H9 (cell line): ENCODE measurements at regions not wholly inside any gene's neighbourhood (a gene's known extent, or its start where the extent isn't known, plus 50 kb on each side); places are given as distances from the start of the nearest gene placed in this dataset.
"Not testable (repeated sequence)": the region's sequence is repeated elsewhere in the genome, so short reads cannot be mapped to it uniquely, and the experiment has no call there.

Experiments used
- DNase-seq: peaks from one replicate; pipeline ENCODE4 v3.0.0-alpha.2; 2017
- H2AFZ ChIP-seq: one replicate; pipeline ENCODE4 v1.6.1; 2013; ENCODE audit warnings: mild to moderate bottlenecking, low read length, control low read depth, moderate library complexity
- H2AK5ac ChIP-seq: 2 replicates; pipeline ENCODE4 v1.6.1; 2013; ENCODE audit warnings: low read length, control low read depth, mixed read lengths; ENCODE audit not compliant: insufficient read length
- H2BK120ac ChIP-seq: one replicate; pipeline ENCODE4 v1.6.1; 2013; ENCODE audit warnings: low read depth, mild to moderate bottlenecking, low read length, control low read depth, inconsistent platforms; ENCODE audit not compliant: poor library complexity, severe bottlenecking
- H2BK12ac ChIP-seq: 2 replicates; pipeline ENCODE4 v1.6.1; 2013; ENCODE audit warnings: low read length, control low read depth, mixed read lengths, low read depth; ENCODE audit not compliant: insufficient read length
- H2BK15ac ChIP-seq: 2 replicates; pipeline ENCODE4 v1.6.1; 2013; ENCODE audit warnings: low read depth, low read length, control low read depth
- H2BK20ac ChIP-seq: one replicate; pipeline ENCODE4 v1.6.1; 2013; ENCODE audit warnings: low read depth, mild to moderate bottlenecking, low read length, control low read depth, inconsistent platforms; ENCODE audit not compliant: poor library complexity, severe bottlenecking
- H2BK5ac ChIP-seq: 2 replicates; pipeline ENCODE4 v1.6.1; 2013; ENCODE audit warnings: low read length, control low read depth, mixed read lengths; ENCODE audit not compliant: insufficient read length
- H3K14ac ChIP-seq: 2 replicates; pipeline ENCODE4 v1.6.1; 2013; ENCODE audit warnings: low read length, control low read depth; ENCODE audit not compliant: insufficient read depth
- H3K18ac ChIP-seq: 2 replicates; pipeline ENCODE4 v1.6.1; 2013; ENCODE audit warnings: low read depth, mild to moderate bottlenecking, mixed read lengths, low read length, control low read depth; ENCODE audit not compliant: insufficient read length
- H3K23ac ChIP-seq: 2 replicates; pipeline ENCODE4 v1.6.1; 2013; ENCODE audit warnings: low read length, control low read depth, mixed read lengths, low read depth; ENCODE audit not compliant: insufficient read length
- H3K23me2 ChIP-seq: 2 replicates; pipeline ENCODE4 v1.6.1; 2013; ENCODE audit warnings: low read depth, mild to moderate bottlenecking, mixed read lengths, low read length, control low read depth; ENCODE audit not compliant: insufficient read length, poor library complexity, severe bottlenecking
- H3K27ac ChIP-seq: 2 replicates; pipeline ENCODE4 v1.5.1; 2013; ENCODE audit warnings: low read length, control low read depth, mixed read lengths, low read depth; ENCODE audit not compliant: insufficient read length
- H3K27me3 ChIP-seq: 2 replicates; pipeline ENCODE4 v1.6.1; 2013; ENCODE audit warnings: low read length, control low read depth, inconsistent platforms; ENCODE audit not compliant: insufficient read depth
- H3K4ac ChIP-seq: 2 replicates; pipeline ENCODE4 v1.6.1; 2013; ENCODE audit warnings: low read depth, mild to moderate bottlenecking, control low read depth, inconsistent platforms, low read length, moderate library complexity
- H3K4me1 ChIP-seq: 2 replicates; pipeline ENCODE4 v1.6.1; 2013; ENCODE audit warnings: low read length, control low read depth, inconsistent platforms; ENCODE audit not compliant: insufficient read depth
- H3K4me2 ChIP-seq: 2 replicates; pipeline ENCODE4 v1.6.1; 2013; ENCODE audit warnings: low read length, control low read depth, mixed read lengths; ENCODE audit not compliant: insufficient read length, insufficient read depth
- H3K56ac ChIP-seq: 2 replicates; pipeline ENCODE4 v1.6.1; 2013; ENCODE audit warnings: low read depth, mild to moderate bottlenecking, mixed read lengths, low read length, control low read depth; ENCODE audit not compliant: insufficient read length
- H3K79me1 ChIP-seq: 2 replicates; pipeline ENCODE4 v1.6.1; 2013; ENCODE audit warnings: low read depth, mild to moderate bottlenecking, moderate library complexity, low read length, control low read depth, inconsistent platforms; ENCODE audit not compliant: insufficient read depth, poor library complexity, severe bottlenecking
- H3K79me2 ChIP-seq: 2 replicates; pipeline ENCODE4 v1.6.1; 2013; ENCODE audit warnings: low read length, control low read depth, inconsistent platforms; ENCODE audit not compliant: insufficient read depth
- H3K9ac ChIP-seq: 2 replicates; pipeline ENCODE4 v1.6.1; 2013; ENCODE audit warnings: low read length, control low read depth, mixed read lengths; ENCODE audit not compliant: insufficient read length; ENCODE audit errors: extremely low read depth
- H3K9me3 ChIP-seq: one replicate; pipeline ENCODE4 v1.6.1; 2013; ENCODE audit warnings: low read depth, low read length, inconsistent platforms; ENCODE audit not compliant: control insufficient read depth
- H3T11ph ChIP-seq: one replicate; pipeline ENCODE4 v1.6.1; 2013; ENCODE audit warnings: mild to moderate bottlenecking, low read length, control low read depth, inconsistent platforms
- H4K20me1 ChIP-seq: one replicate; pipeline ENCODE4 v1.6.1; 2013; ENCODE audit not compliant: control insufficient read depth, insufficient read length, insufficient read depth
- H4K5ac ChIP-seq: 2 replicates; pipeline ENCODE4 v1.6.1; 2013; ENCODE audit warnings: low read depth, mild to moderate bottlenecking, mixed read lengths, low read length, control low read depth; ENCODE audit not compliant: insufficient read length
- H4K8ac ChIP-seq: replicated peaks from 2 replicates; pipeline ENCODE4 v1.6.1; 2013; ENCODE audit warnings: low read length, control low read depth, mixed read lengths, low read depth; ENCODE audit not compliant: insufficient read length
- H4K91ac ChIP-seq: 2 replicates; pipeline ENCODE4 v1.6.1; 2013; ENCODE audit warnings: low read depth, mild to moderate bottlenecking, moderate library complexity, mixed read lengths, low read length, control low read depth; ENCODE audit not compliant: insufficient read length
- H3K27ac Mint-ChIP-seq, 3 experiments: 2 replicates in 2 of 3; 3 replicates in 1 of 3; pipeline ENCODE4 v1.8.0; 2020 to 2021; ENCODE audit warnings: mixed read lengths in 3 of 3, mild to moderate bottlenecking in 1 of 3, moderate library complexity in 1 of 3
- H3K27me3 Mint-ChIP-seq: 2 replicates; pipeline ENCODE4 v1.8.0; 2021; ENCODE audit warnings: low read depth, mild to moderate bottlenecking, moderate library complexity, mixed read lengths
- H3K36me3 Mint-ChIP-seq, 3 experiments: 2 replicates in 2 of 3; 3 replicates in 1 of 3; pipeline ENCODE4 v1.8.0; 2020 to 2021; ENCODE audit warnings: low read depth in 3 of 3, mixed read lengths in 3 of 3; ENCODE audit not compliant: insufficient read depth in 1 of 3
- H3K4me1 Mint-ChIP-seq, 2 experiments: 2 replicates each; pipeline ENCODE4 v1.8.0; 2020; ENCODE audit warnings: mixed read lengths in 2 of 2
- H3K4me3 Mint-ChIP-seq, 2 experiments: 2 replicates in 1 of 2; 3 replicates in 1 of 2; pipeline ENCODE4 v1.8.0; 2020 to 2021; ENCODE audit warnings: mild to moderate bottlenecking in 2 of 2, mixed read lengths in 2 of 2, moderate library complexity in 1 of 2
- H3K9me3 Mint-ChIP-seq, 2 experiments: 2 replicates in 1 of 2; 3 replicates in 1 of 2; pipeline ENCODE4 v1.8.0; 2020; ENCODE audit warnings: mild to moderate bottlenecking in 2 of 2, mixed read lengths in 2 of 2, moderate library complexity in 1 of 2
- CTCF ChIP-seq: fragments of 200-600 bp; sonication (generic); conservative IDR thresholded peaks from 3 replicates; pipeline ENCODE4 v1.8.0; 2021; ENCODE audit warnings: antibody characterized with exemption, mild to moderate bottlenecking
- WGBS: extraction: QIAGEN DNeasy Blood & Tissue Kit; methylation state at CpG from one replicate; pipeline ENCODE4 v1.1.7; 2013; ENCODE audit warnings: missing lambda C conversion rate, low lambda C conversion rate, mixed read lengths; ENCODE audit not compliant: insufficient read length; ENCODE audit errors: extremely low coverage; 5-methylcytosine and 5-hydroxymethylcytosine counted together

- Mint-ChIP-seq H3K27me3 (no peaks in the 10 kb centered on the region), H3K36me3 (peaks cover 0 to 2% (median 0%) of the 10 kb centered on the region in 3 experiments; a peak in 2 of 7 replicates), H3K4me1 (peaks cover 37 to 39% of the 10 kb centered on the region in 2 experiments), H3K27ac (peak overlapping the region; percentile 63 to 97 (median 93); a peak in 6 of 7 replicates), H3K9me3 (peaks cover 2% of the 10 kb centered on the region in 2 experiments; a peak in 1 of 5 replicates), H3K4me3 (peak overlapping the region; percentile 2 to 10; a peak in 3 of 5 replicates)
- TF ChIP-seq CTCF, result no peak
- H3K23me2 ChIP-seq, result no peaks in the 10 kb centered on the region
- H3K27me3 ChIP-seq, result no peaks in the 10 kb centered on the region
- no peak overlapping the region for H2BK15ac ChIP-seq
- H3K56ac ChIP-seq, result no peak overlapping the region
- H2BK5ac ChIP-seq, result no peak overlapping the region
- peaks cover 4% of the 10 kb centered on the region for H3K4me1 ChIP-seq
- H2BK12ac ChIP-seq, result no peak overlapping the region
- H4K8ac ChIP-seq, result no peak overlapping the region
- H3K4ac ChIP-seq, result no peak overlapping the region
- no peak overlapping the region for H4K91ac ChIP-seq
- H3T11ph ChIP-seq, result no peak overlapping the region
- no peak for DNase-seq
- H2BK120ac ChIP-seq, result no peak overlapping the region
- H3K18ac ChIP-seq, result no peak overlapping the region
- H3K27ac ChIP-seq, result peak overlapping the region; percentile 84
- no peaks in the 10 kb centered on the region for H3K79me2 ChIP-seq
- no peaks in the 10 kb centered on the region for H3K9me3 ChIP-seq
- no peak overlapping the region for H3K14ac ChIP-seq
- no peak overlapping the region for H3K9ac ChIP-seq
- H2AFZ ChIP-seq, result no peak overlapping the region
- H3K4me2 ChIP-seq, result peak overlapping the region; percentile 16
- no peaks in the 10 kb centered on the region for H3K79me1 ChIP-seq
- H4K5ac ChIP-seq, result no peak overlapping the region
- no peaks in the 10 kb centered on the region for H4K20me1 ChIP-seq
- H2BK20ac ChIP-seq, result no peak overlapping the region
- no peak overlapping the region for H2AK5ac ChIP-seq
- no CpG with 5 or more reads among the region's 2 CpGs for WGBS
- no peak overlapping the region for H3K23ac ChIP-seq
Observed at GRCh38 chr2:199186301-199186751, 271.4 kb downstream of the SATB2 start.

GRCh38 chr2:199185174-199185573, 272.6 kb downstream of the SATB2 start:
- not testable (repeated sequence) for H3K4ac ChIP-seq, H3K36me3 Mint-ChIP-seq, H4K8ac ChIP-seq, H3K56ac ChIP-seq, H2AK5ac ChIP-seq, H2BK120ac ChIP-seq, H3K9ac ChIP-seq, H4K20me1 ChIP-seq, H3K9me3 ChIP-seq, H3K27me3 ChIP-seq, H3K9me3 Mint-ChIP-seq, H3K79me1 ChIP-seq, H3K23ac ChIP-seq, H3K18ac ChIP-seq, H3T11ph ChIP-seq, H3K4me1 ChIP-seq, H2AFZ ChIP-seq, H3K4me2 ChIP-seq, H4K5ac ChIP-seq, H3K14ac ChIP-seq, H3K79me2 ChIP-seq, H2BK20ac ChIP-seq, H2BK15ac ChIP-seq, H2BK12ac ChIP-seq, H3K23me2 ChIP-seq, H2BK5ac ChIP-seq, H3K27me3 Mint-ChIP-seq, H4K91ac ChIP-seq
- peak overlapping the region; percentile 88 to 98 (median 96) for H3K27ac Mint-ChIP-seq
- H3K27ac ChIP-seq, result peak overlapping the region; percentile 87
- peak; percentile 69 for DNase-seq
- peaks cover 41 to 42% of the 10 kb centered on the region in 2 experiments for H3K4me1 Mint-ChIP-seq
- peak overlapping the region; percentile 3 to 48; a peak in 3 of 5 replicates for H3K4me3 Mint-ChIP-seq
- no CpG with 5 or more reads among the region's 5 CpGs for WGBS
